Adrenal gland (tissue), 9 donors: ENCODE measurements at regions not wholly inside any gene's neighbourhood (a gene's known extent, or its start where the extent isn't known, plus 50 kb on each side); places are given as distances from the start of the nearest gene placed in this dataset.

Experiments used
- DNase-seq, 7 donors: peaks; one replicate each; pipeline ENCODE4 v3.0.0-alpha.2; 2019 to 2020
- H3K27ac ChIP-seq, 5 donors: fragments of 200-600 bp; sonication (generic) in 4 of 5; 1 replicate in 3 of 5; 2 replicates in 2 of 5; pipeline versions ENCODE4 v1.5.1 to v1.8.0; 2016 to 2020; ENCODE audit warnings: mild to moderate bottlenecking in 1 of 5
- H3K27me3 ChIP-seq: fragments of 200-600 bp; 2 replicates; pipeline ENCODE4 v1.8.0; 2021
- H3K36me3 ChIP-seq, 2 donors: fragments of 200-600 bp; replicated peaks in 1 of 2; 1 replicate in 1 of 2; 2 replicates in 1 of 2; pipeline versions ENCODE4 v1.5.1 to v1.8.0; 2018 to 2022
- H3K4me1 ChIP-seq, 2 donors: fragments of 200-600 bp; replicated peaks in 1 of 2; 1 replicate in 1 of 2; 2 replicates in 1 of 2; pipeline versions ENCODE4 v1.5.1 to v1.8.0; 2018 to 2021
- H3K4me3 ChIP-seq, 4 donors: fragments of 200-600 bp; sonication (generic) in 3 of 4; one replicate each; pipeline ENCODE4 v1.5.1; 2016 to 2018
- H3K9me3 ChIP-seq, 3 donors: fragments of 200-600 bp; sonication (generic) in 1 of 3; replicated peaks in 1 of 3; 1 replicate in 2 of 3; 2 replicates in 1 of 3; pipeline versions ENCODE4 v1.5.1 to v1.8.0; 2016 to 2021
- POLR2A ChIP-seq, 2 donors: fragments of 450-650 bp; IDR thresholded peaks; one replicate each; pipeline ENCODE4 v1.6.1; 2017; ENCODE audit warnings: antibody characterized with exemption in 2 of 2, mild to moderate bottlenecking in 2 of 2, moderate library complexity in 1 of 2
- WGBS, 4 donors: extraction: QIAGEN DNeasy Blood & Tissue Kit in 2 of 4; methylation state at CpG; one replicate each; pipeline versions ENCODE4 v1.1.5 to v1.1.7; 2013 to 2017; 5-methylcytosine and 5-hydroxymethylcytosine counted together
- intact Hi-C, 2 donors: fragments of 100-400 bp; cut with DNase I; formaldehyde crosslinking; loops; one replicate each; pipeline versions ENCODE4 v1.14.1 to v1.15.0; 2022 to 2023
- TF ChIP-seq, protein P1 (sequence below), 6 experiments: fragments of 450-650 bp in 4 of 6; fragments of 200-600 bp in 2 of 6; sonication (generic) in 1 of 6; IDR thresholded peaks; 1 replicate in 5 of 6; 2 replicates in 1 of 6; pipeline versions ENCODE4 v1.5.1 to v1.8.0; 2016 to 2021; ENCODE audit warnings: antibody characterized with exemption in 6 of 6, mild to moderate bottlenecking in 2 of 6, moderate library complexity in 1 of 6
- donor health status: healthy with polysubstance abuse.
- donor health status: Bipolar disorder and iron deficiency.
- donor health status: DM: yes; HTN: yes; CAD: no.
- donor health status: DM: no; HTN: no; CAD: no.
- donor health status: DM: no; HTN: no; CAD: no.

DNA sequence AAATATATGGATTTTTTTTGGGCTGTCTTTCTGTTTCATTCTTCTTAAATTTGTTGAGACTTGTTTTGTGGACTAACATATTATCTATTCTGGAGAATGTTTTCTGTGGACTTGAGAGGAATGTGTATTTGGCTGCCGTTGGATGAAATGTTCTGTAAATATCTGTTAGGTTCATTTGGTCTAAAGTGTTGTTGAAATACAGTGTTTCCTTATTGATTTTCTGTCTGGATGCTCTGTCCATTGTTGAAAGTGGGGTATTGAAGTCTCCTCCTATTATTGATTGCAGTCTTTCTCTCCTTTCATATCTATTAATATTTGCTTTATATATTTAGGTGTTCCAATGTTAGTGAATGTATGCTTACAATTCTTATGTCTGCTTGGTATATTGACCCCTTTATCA is 431.8 kb downstream of the RAPGEF2 start:
- intact Hi-C loops, result no loop called here
- WGBS, 4 donors, result 60 to 87% (median 80%) methylated on average over 1 of the region's 1 CpG
- TF ChIP-seq, protein P1, sequence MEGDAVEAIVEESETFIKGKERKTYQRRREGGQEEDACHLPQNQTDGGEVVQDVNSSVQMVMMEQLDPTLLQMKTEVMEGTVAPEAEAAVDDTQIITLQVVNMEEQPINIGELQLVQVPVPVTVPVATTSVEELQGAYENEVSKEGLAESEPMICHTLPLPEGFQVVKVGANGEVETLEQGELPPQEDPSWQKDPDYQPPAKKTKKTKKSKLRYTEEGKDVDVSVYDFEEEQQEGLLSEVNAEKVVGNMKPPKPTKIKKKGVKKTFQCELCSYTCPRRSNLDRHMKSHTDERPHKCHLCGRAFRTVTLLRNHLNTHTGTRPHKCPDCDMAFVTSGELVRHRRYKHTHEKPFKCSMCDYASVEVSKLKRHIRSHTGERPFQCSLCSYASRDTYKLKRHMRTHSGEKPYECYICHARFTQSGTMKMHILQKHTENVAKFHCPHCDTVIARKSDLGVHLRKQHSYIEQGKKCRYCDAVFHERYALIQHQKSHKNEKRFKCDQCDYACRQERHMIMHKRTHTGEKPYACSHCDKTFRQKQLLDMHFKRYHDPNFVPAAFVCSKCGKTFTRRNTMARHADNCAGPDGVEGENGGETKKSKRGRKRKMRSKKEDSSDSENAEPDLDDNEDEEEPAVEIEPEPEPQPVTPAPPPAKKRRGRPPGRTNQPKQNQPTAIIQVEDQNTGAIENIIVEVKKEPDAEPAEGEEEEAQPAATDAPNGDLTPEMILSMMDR (IDR thresholded peaks at IDR 0.05), result no peak
- TF ChIP-seq POLR2A (IDR thresholded peaks at IDR 0.05), result no peak
- Histone ChIP-seq H3K4me1 (peaks cover 2% of the 10 kb centered on the region in 2 donors), H3K4me3 (no peak overlapping the region), H3K9me3 (peaks cover 0 to 5% (median 4%) of the 10 kb centered on the region in 3 donors), H3K27ac (no peak overlapping the region), H3K27me3 (no peaks in the 10 kb centered on the region), H3K36me3 (no peaks in the 10 kb centered on the region)
- no peak for DNase-seq

GRCh38 chr4:159538556-159538955 is 435.7 kb downstream of the RAPGEF2 start:
- Histone ChIP-seq H3K4me3 (no peak overlapping the region), H3K9me3 (peaks cover 0 to 5% (median 4%) of the 10 kb centered on the region in 3 donors), H3K27ac (no peak overlapping the region), H3K36me3 (no peaks in the 10 kb centered on the region), H3K27me3 (no peaks in the 10 kb centered on the region), H3K4me1 (peaks cover 3 to 28% of the 10 kb centered on the region in 2 donors)
- intact Hi-C loops, result no loop called here
- no peak for DNase-seq
- WGBS, 4 donors, result 61 to 74% (median 72%) methylated on average over 8 of the region's 8 CpGs
- TF ChIP-seq POLR2A (IDR thresholded peaks at IDR 0.05), result no peak
- TF ChIP-seq, protein P1 (IDR thresholded peaks at IDR 0.05), result no peak

GRCh38 chr4:159540038-159540437 is 437.2 kb downstream of the RAPGEF2 start:
- intact Hi-C loops, result no loop called here
- Histone ChIP-seq H3K27ac (peak overlapping the region in 3 of 5 donors; percentile 19 to 50 (median 39)), H3K9me3 (peaks cover 0 to 5% (median 4%) of the 10 kb centered on the region in 3 donors)

DNA sequence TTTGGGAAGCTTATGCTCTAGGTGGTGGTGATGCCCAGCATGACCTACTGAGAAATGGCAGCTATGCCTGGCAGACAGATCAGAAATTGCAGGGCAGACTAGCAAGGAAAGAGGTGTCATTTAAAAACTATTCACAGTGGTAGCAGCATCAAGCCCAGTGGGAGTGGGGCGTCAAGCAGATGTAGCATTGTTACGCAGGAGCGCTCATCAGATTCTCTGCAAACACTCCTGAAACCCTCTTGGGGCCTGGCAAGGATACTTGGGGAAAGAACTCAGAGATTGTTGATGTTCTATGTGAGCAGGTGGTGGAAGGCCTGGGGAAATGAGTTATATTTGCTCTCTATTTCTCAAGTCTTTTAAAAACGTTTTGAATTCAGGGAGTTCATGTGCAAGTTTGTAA is 437.6 kb downstream of the RAPGEF2 start:
- Histone ChIP-seq H3K36me3 (no peaks in the 10 kb centered on the region), H3K4me1 (peaks cover 3 to 28% of the 10 kb centered on the region in 2 donors), H3K27ac (peak overlapping the region in 4 of 5 donors; percentile 0 to 50 (median 29)), H3K9me3 (peaks cover 0 to 5% (median 4%) of the 10 kb centered on the region in 3 donors), H3K27me3 (no peaks in the 10 kb centered on the region), H3K4me3 (no peak overlapping the region)
- peak in 2 of 7 donors; percentile 13 to 14 for DNase-seq
- intact Hi-C loops, result no loop called here
- WGBS, 4 donors, result 67 to 74% (median 70%) methylated on average over 4 of the region's 4 CpGs
- TF ChIP-seq POLR2A (IDR thresholded peaks at IDR 0.05), result no peak
- TF ChIP-seq, protein P1 (IDR thresholded peaks at IDR 0.05), result no peak

More at GRCh38 chr4:159540038-159540437, 437.2 kb downstream of the RAPGEF2 start:
- no peak overlapping the region for H3K4me3 ChIP-seq
- DNase-seq, result peak in 2 of 7 donors; percentile 20 to 51
- H3K36me3 ChIP-seq, result no peaks in the 10 kb centered on the region
- H3K4me1 ChIP-seq, result peaks cover 3 to 28% of the 10 kb centered on the region in 2 donors
- TF ChIP-seq, protein P1 (IDR thresholded peaks at IDR 0.05), result no peak
- no peak for TF ChIP-seq POLR2A (IDR thresholded peaks at IDR 0.05)
- H3K27me3 ChIP-seq, result no peaks in the 10 kb centered on the region
